GM21447 (cell line): ENCODE measurements at regions not wholly inside any gene's neighbourhood (a gene's known extent, or its start where the extent isn't known, plus 50 kb on each side); places are given as distances from the start of the nearest gene placed in this dataset.

Source experiments
- ATAC-seq: cut with Tn5 transposase; IDR thresholded peaks from one replicate; pipeline ENCODE4 v1.9.1; 2021; ENCODE audit not compliant: unreplicated experiment

- ATAC-seq: peak; percentile 66
These were observed 284.4 kb upstream of the PKN2 start for GRCh38 chr1:88399690-88400089.

GRCh38 chr1:88401313-88401712 is 282.8 kb upstream of the PKN2 start:
- ATAC-seq: peak; percentile 87

GRCh38 chr1:88404582-88404981 is 279.5 kb upstream of the PKN2 start:
- ATAC-seq: no peak

DNA sequence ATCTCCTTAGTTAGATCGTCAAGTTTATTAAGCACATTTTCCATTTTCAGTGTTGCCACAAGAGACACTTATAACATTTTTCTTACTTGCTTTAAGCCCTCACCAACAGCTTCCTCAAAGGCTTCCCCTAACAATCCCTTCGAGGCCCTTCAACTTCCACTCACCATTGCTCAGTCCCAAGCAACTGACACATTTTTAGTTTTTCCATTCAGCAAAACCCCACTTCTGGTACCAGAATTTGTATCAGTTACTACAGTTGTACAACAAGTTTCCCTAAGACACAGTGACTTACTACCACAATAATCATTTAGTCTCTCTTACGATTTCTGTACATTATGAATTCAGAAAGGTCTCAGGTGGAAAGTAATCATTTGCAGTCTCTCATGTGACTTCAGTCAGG is 276.8 kb upstream of the PKN2 start:
- ATAC-seq: no peak

DNA sequence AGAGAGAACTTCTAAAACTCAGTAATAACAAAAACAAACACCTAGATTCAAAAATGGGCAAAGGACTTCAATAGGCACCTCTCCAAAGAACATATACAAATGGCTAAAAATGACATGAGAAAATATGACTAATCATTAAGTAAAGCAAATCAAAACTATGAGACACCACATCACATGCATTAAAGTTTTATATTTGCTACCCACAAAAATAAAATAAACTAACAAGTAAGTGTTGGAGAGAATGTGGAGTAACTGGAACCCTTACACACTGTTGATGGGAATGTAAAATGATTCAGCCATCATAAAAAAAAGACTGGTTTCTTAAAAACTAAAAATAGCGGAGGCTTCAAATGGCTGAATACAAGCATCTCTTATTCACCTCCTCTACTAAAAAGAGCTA is 262.1 kb upstream of the PKN2 start:
- no peak for ATAC-seq

DNA sequence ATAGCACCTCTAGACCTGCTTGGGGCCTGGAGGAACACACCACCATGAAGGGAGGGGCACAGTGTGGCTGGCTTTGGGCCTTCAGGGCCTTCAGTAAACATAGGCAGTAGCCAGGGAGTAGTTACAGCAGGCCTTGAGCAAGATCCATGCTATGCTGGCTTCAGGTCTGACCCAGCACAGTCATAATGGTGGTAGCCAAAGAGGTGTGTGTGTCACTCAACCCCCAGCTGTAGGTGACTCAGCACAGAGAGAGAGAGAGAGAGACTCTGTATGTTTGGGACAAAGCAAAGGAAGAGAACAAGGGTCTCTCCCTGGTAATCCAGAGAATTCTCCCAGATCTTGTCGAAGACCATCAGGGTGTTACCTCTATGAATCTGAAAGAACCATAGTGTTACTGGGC is 250.5 kb upstream of the PKN2 start:
- no peak for ATAC-seq

GRCh38 chr1:88434836-88435235 is 249.2 kb upstream of the PKN2 start:
- ATAC-seq: no peak

GRCh38 chr1:88441022-88441421 is 243.1 kb upstream of the PKN2 start:
- no peak for ATAC-seq

GRCh38 chr1:88451856-88452255 is 232.2 kb upstream of the PKN2 start:
- no peak for ATAC-seq

GRCh38 chr1:88453295-88453694 is 230.8 kb upstream of the PKN2 start:
- ATAC-seq: no peak

DNA sequence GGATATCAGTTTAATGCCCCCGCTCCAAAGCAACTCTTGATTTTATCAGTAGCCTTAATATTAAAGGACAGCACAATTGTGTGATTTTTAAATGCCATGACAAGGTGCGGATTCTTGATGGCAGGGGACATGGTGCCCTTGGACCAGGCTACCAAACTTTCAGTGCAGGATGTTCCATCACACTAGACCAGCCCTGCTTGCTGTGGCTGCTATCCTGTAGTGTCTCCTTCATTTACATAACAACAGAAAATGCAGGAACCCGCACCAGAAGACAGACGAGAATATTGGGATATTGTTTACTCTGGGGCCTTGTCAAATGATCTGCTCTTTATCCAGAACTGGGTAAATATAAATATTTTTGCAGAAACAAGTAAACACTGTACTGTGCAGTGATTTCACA is 229.3 kb upstream of the PKN2 start:
- no peak for ATAC-seq

- ATAC-seq: no peak
These were observed 228.3 kb upstream of the PKN2 start for GRCh38 chr1:88455621-88456256.

DNA sequence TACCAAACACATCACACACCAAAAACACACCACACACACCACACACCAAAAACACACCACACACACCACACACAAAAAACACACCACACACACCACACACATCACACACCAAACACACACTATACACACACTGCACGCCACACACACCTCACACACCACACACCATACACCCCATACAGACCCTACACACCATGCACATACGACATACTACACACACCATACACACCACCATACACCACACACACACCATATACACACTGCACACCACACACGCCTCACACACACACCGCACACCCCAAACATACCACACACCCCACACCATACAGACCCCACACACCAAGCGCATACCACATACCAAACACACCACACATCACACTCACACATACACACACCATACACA is 226.9 kb upstream of the PKN2 start:
- ATAC-seq: no peak

- ATAC-seq: no peak
These were observed 223.1 kb upstream of the PKN2 start for GRCh38 chr1:88461007-88461406.

GRCh38 chr1:88462096-88462487 is 222.0 kb upstream of the PKN2 start:
- ATAC-seq: no peak

- no peak for ATAC-seq
These were observed 221.4 kb upstream of the PKN2 start for GRCh38 chr1:88462488-88463261.

- no peak for ATAC-seq
These were observed 220.6 kb upstream of the PKN2 start for GRCh38 chr1:88463401-88463985.

- ATAC-seq: no peak
These were observed 218.1 kb upstream of the PKN2 start for GRCh38 chr1:88466011-88466410.

- ATAC-seq: no peak
These were observed 217.0 kb upstream of the PKN2 start for GRCh38 chr1:88466899-88467580.

DNA sequence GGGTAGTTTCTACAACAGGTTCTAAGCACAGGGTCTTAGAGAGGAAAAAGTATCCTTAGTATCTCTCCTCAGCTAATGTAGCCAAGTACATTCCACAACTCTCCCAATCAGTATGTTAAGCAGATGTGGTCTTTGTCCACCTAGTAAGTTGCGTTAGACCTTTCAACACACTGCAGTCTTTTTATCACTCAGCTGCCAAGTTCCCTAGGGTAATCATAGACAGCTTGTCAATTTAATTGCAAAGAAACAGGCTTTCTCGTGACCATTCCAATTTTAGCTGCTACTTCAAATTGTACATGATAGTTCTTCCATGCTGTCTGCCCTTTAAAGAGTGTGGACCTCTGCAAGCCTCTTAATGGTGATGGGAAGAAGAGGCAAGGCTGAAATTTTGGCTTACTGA is 211.8 kb upstream of the PKN2 start:
- ATAC-seq: no peak

- no peak for ATAC-seq
These were observed 211.4 kb upstream of the PKN2 start for GRCh38 chr1:88472714-88473113.
